Keratinocyte (primary cell): ENCODE measurements at regions not wholly inside any gene's neighbourhood (a gene's known extent, or its start where the extent isn't known, plus 50 kb on each side); places are given as distances from the start of the nearest gene placed in this dataset.

ENCODE experiments used
- DNase-seq: peaks from one replicate; pipeline ENCODE4 v3.0.0-alpha.2; 2011; ENCODE audit warnings: low read depth, missing footprints, low spot score
- FAIRE-seq: peaks from 2 replicates; lab custom pipeline; 2011; peaks lifted over from hg19 to GRCh38; lab: Jason Lieb, UNC
- H2AFZ ChIP-seq: 2 replicates; pipeline ENCODE4 v1.6.0; 2012; ENCODE audit warnings: low read length, control low read depth, inconsistent platforms; ENCODE audit not compliant: control insufficient read depth
- H3K27ac ChIP-seq: 2 replicates; pipeline ENCODE4 v1.5.1; 2011; ENCODE audit warnings: low read length; ENCODE audit not compliant: control insufficient read depth, insufficient read depth
- H3K27me3 ChIP-seq: 3 replicates; pipeline ENCODE4 v1.6.0; 2011; ENCODE audit warnings: low read length; ENCODE audit not compliant: control insufficient read depth, insufficient read depth; ENCODE audit errors: extremely low read depth
- H3K36me3 ChIP-seq, 2 experiments: 2 replicates in 1 of 2; 3 replicates in 1 of 2; pipeline ENCODE4 v1.5.1; 2011; ENCODE audit warnings: low read length in 2 of 2, mild to moderate bottlenecking in 1 of 2; ENCODE audit not compliant: control insufficient read depth in 2 of 2, insufficient read depth in 2 of 2; ENCODE audit errors: extremely low read depth in 1 of 2
- H3K4me1 ChIP-seq: 3 replicates; pipeline ENCODE4 v1.5.1; 2011; ENCODE audit warnings: low read length; ENCODE audit not compliant: control insufficient read depth, insufficient read depth; ENCODE audit errors: extremely low read depth
- H3K4me2 ChIP-seq: 3 replicates; pipeline ENCODE4 v1.6.0; 2011; ENCODE audit warnings: low read depth, low read length; ENCODE audit not compliant: control insufficient read depth, insufficient read depth; ENCODE audit errors: extremely low read depth
- H3K4me3 ChIP-seq, 3 experiments: fragments of 200-600 bp in 1 of 3; sonication (generic) in 1 of 3; 2 replicates in 2 of 3; 3 replicates in 1 of 3; pipeline ENCODE4 v1.5.1; 2011 to 2016; ENCODE audit warnings: low read length in 3 of 3, mild to moderate bottlenecking in 3 of 3, control low read depth in 2 of 3, inconsistent platforms in 1 of 3, low read depth in 1 of 3, mixed read lengths in 1 of 3, mixed run types in 1 of 3, moderate library complexity in 1 of 3; ENCODE audit not compliant: control insufficient read depth in 2 of 3, insufficient read depth in 2 of 3; ENCODE audit errors: extremely low read depth in 1 of 3
- H3K79me2 ChIP-seq: 2 replicates; pipeline ENCODE4 v1.6.0; 2012; ENCODE audit warnings: low read length; ENCODE audit not compliant: control insufficient read depth, insufficient read depth
- H3K9ac ChIP-seq: 3 replicates; pipeline ENCODE4 v1.6.0; 2011; ENCODE audit warnings: low read length; ENCODE audit not compliant: control insufficient read depth, insufficient read depth; ENCODE audit errors: extremely low read depth
- H3K9me1 ChIP-seq: 3 replicates; pipeline ENCODE4 v1.6.0; 2011; ENCODE audit warnings: low read length; ENCODE audit not compliant: control insufficient read depth, insufficient read depth; ENCODE audit errors: extremely low read depth
- H3K9me3 ChIP-seq: 2 replicates; pipeline ENCODE4 v1.5.1; 2012; ENCODE audit warnings: low read depth, low read length; ENCODE audit not compliant: control insufficient read depth
- H4K20me1 ChIP-seq: 3 replicates; pipeline ENCODE4 v1.6.0; 2011; ENCODE audit warnings: low read length; ENCODE audit not compliant: control insufficient read depth, insufficient read depth; ENCODE audit errors: extremely low read depth
- CTCF ChIP-seq, 3 experiments: IDR thresholded peaks in 1 of 3; conservative IDR thresholded peaks in 1 of 3; optimal IDR thresholded peaks in 1 of 3; 2 replicates in 2 of 3; 3 replicates in 1 of 3; pipeline versions ENCODE3 to v1.5.1; 2011; ENCODE audit warnings: low read length in 3 of 3, mild to moderate bottlenecking in 3 of 3, moderate library complexity in 2 of 3, control low read depth in 1 of 3, inconsistent platforms in 1 of 3; ENCODE audit not compliant: insufficient read depth in 2 of 3; ENCODE audit errors: extremely low read depth in 1 of 3
- EZH2 ChIP-seq: IDR thresholded peaks from one replicate; pipeline ENCODE4 v1.6.1; 2012; ENCODE audit warnings: inconsistent platforms, mild to moderate bottlenecking, low read length, moderate library complexity
- dilution Hi-C: fragments of 300-500 bp; cut with MboI; formaldehyde crosslinking; loops from one replicate; pipeline ENCODE4 v1.7.0; 2020; ENCODE audit warnings: low sequenced_read_pairs; ENCODE audit not compliant: extremely low pct_ligation_motif_present

GRCh38 chr4:127244515-127244914 lies 388.2 kb upstream of the INTU start:
- Histone ChIP-seq H3K4me2 (no peak overlapping the region), H3K9me3 (no peaks in the 10 kb centered on the region), H3K4me1 (no peaks in the 10 kb centered on the region), H3K9ac (no peak overlapping the region), H3K4me3 (no peak overlapping the region), H2AFZ (no peak overlapping the region), H3K27me3 (no peaks in the 10 kb centered on the region), H3K79me2 (no peaks in the 10 kb centered on the region), H3K9me1 (no peaks in the 10 kb centered on the region), H4K20me1 (no peaks in the 10 kb centered on the region), H3K36me3 (no peaks in the 10 kb centered on the region), H3K27ac (no peak overlapping the region)
- TF ChIP-seq EZH2 (no peak), CTCF (optimal IDR thresholded peaks at IDR 0.05 in 1 of 3, IDR thresholded peaks at IDR 0.05 in 1 of 3, conservative IDR thresholded peaks at IDR 0.05 in 1 of 3; ENCODE audit: extremely low read depth in 1 of 3, insufficient read depth in 2 of 3, low read length in 3 of 3) (no peak)
- dilution Hi-C loops, result no loop called here
- FAIRE-seq, result no peak
- DNase-seq, result no peak

- Histone ChIP-seq H3K4me1 (no peaks in the 10 kb centered on the region), H3K27ac (no peak overlapping the region), H3K9me3 (no peaks in the 10 kb centered on the region), H3K27me3 (no peaks in the 10 kb centered on the region), H3K4me2 (no peak overlapping the region), H3K9ac (no peak overlapping the region), H3K36me3 (no peaks in the 10 kb centered on the region), H3K4me3 (no peak overlapping the region), H3K9me1 (no peaks in the 10 kb centered on the region), H4K20me1 (no peaks in the 10 kb centered on the region), H2AFZ (no peak overlapping the region), H3K79me2 (no peaks in the 10 kb centered on the region)
- no peak for DNase-seq
- no peak for TF ChIP-seq EZH2
- no peak for TF ChIP-seq CTCF (optimal IDR thresholded peaks at IDR 0.05 in 1 of 3, IDR thresholded peaks at IDR 0.05 in 1 of 3, conservative IDR thresholded peaks at IDR 0.05 in 1 of 3; ENCODE audit: extremely low read depth in 1 of 3, insufficient read depth in 2 of 3, low read length in 3 of 3)
- dilution Hi-C loops, result no loop called here
- FAIRE-seq, result no peak
These were observed 385.5 kb upstream of the INTU start for GRCh38 chr4:127246963-127247952.
